PC-3 (cell line): ENCODE measurements at regions not wholly inside any gene's neighbourhood (a gene's known extent, or its start where the extent isn't known, plus 50 kb on each side); places are given as distances from the start of the nearest gene placed in this dataset.

Source experiments
- ATAC-seq: fragments of 200-7000 bp; cut with Tn5 transposase; 2 replicates; pipeline ENCODE4 v1.9.1; 2020; ENCODE audit warnings: mild to moderate bottlenecking, moderate library complexity
- BruUV-seq: library from RNA; stranded (reverse); fragments of 400-500 nt; replicated peaks from 2 replicates; lab custom pipeline; 2021; lab: Mats Ljungman, UMichigan
- CTCF ChIA-PET: fragments of 300-600 bp; sonication (Branson Sonifier 250); formaldehyde crosslinking; loops from one replicate; lab custom pipeline; 2022; ENCODE audit warnings: antibody characterized with exemption; lab: Charles Lee
- POLR2A ChIA-PET: fragments of 300-600 bp; sonication (Branson Sonifier 250); formaldehyde crosslinking; loops from one replicate; lab custom pipeline; 2022; ENCODE audit warnings: antibody characterized with exemption; ENCODE audit not compliant: unreplicated experiment; lab: Charles Lee
- DNase-seq: peaks from one replicate; pipeline ENCODE4 v3.0.0-alpha.2; 2015
- H2AFZ ChIP-seq: fragments of 300-600 bp; sonication (generic); 2 replicates; pipeline ENCODE4 v1.6.0; 2016; ENCODE audit warnings: antibody characterized with exemption, low read length
- H3F3A ChIP-seq: fragments of 300-600 bp; sonication (generic); one replicate; pipeline ENCODE4 v1.6.0; 2017; ENCODE audit warnings: antibody characterized with exemption, low read length, control low read depth, mild to moderate bottlenecking; ENCODE audit not compliant: unreplicated experiment
- H3K27ac ChIP-seq: fragments of 300-600 bp; sonication (generic); 2 replicates; pipeline ENCODE4 v1.5.1; 2016; ENCODE audit warnings: mild to moderate bottlenecking, low read length
- H3K27me3 ChIP-seq: fragments of 300-600 bp; sonication (generic); 2 replicates; pipeline ENCODE4 v1.6.1; 2016; ENCODE audit warnings: low read length, mixed read lengths
- H3K36me3 ChIP-seq: fragments of 300-600 bp; sonication (generic); 2 replicates; pipeline ENCODE4 v1.6.1; 2016; ENCODE audit warnings: low read depth, mixed run types, low read length, mixed read lengths
- H3K4me1 ChIP-seq: fragments of 300-600 bp; sonication (generic); 2 replicates; pipeline ENCODE4 v1.5.1; 2016; ENCODE audit warnings: low read length; ENCODE audit not compliant: insufficient read depth
- H3K4me2 ChIP-seq: fragments of 300-600 bp; sonication (generic); 2 replicates; pipeline ENCODE4 v1.6.0; 2016; ENCODE audit warnings: low read length
- H3K4me3 ChIP-seq: fragments of 300-600 bp; sonication (generic); 2 replicates; pipeline ENCODE4 v1.5.1; 2016; ENCODE audit warnings: mild to moderate bottlenecking, low read length, mixed read lengths
- H3K79me2 ChIP-seq: fragments of 300-600 bp; sonication (generic); 2 replicates; pipeline ENCODE4 v1.6.1; 2017; ENCODE audit warnings: low read length, mixed read lengths
- H3K9ac ChIP-seq: fragments of 300-600 bp; sonication (generic); 2 replicates; pipeline ENCODE4 v1.6.0; 2016; ENCODE audit warnings: mild to moderate bottlenecking, low read length
- H3K9me2 ChIP-seq: fragments of 300-600 bp; sonication (generic); replicated peaks from 2 replicates; pipeline ENCODE4 v1.6.1; 2016; ENCODE audit warnings: mixed run types, low read length, mixed read lengths
- H3K9me3 ChIP-seq: fragments of 300-600 bp; sonication (generic); 2 replicates; pipeline ENCODE4 v1.6.1; 2016; ENCODE audit warnings: low read length, mixed read lengths
- H4K20me1 ChIP-seq: fragments of 300-600 bp; sonication (generic); 2 replicates; pipeline ENCODE4 v1.6.1; 2016; ENCODE audit warnings: low read length, mixed read lengths
- CTCF ChIP-seq: fragments of 300-600 bp; sonication (generic); conservative IDR thresholded peaks from 2 replicates; pipeline ENCODE4 v1.5.1; 2017; ENCODE audit warnings: antibody characterized with exemption, low read depth, mild to moderate bottlenecking, low read length
- EZH2 ChIP-seq: fragments of 300-600 bp; sonication (generic); IDR thresholded peaks from one replicate; pipeline ENCODE4 v1.6.1; 2017; ENCODE audit warnings: antibody characterized with exemption, mild to moderate bottlenecking, low read length; ENCODE audit not compliant: unreplicated experiment
- EZH2phosphoT487 ChIP-seq: fragments of 300-600 bp; sonication (generic); IDR thresholded peaks from 2 replicates; pipeline ENCODE4 v1.6.1; 2018; ENCODE audit warnings: mild to moderate bottlenecking, antibody characterized with exemption, low read length, borderline replicate concordance
- intact Hi-C: fragments of 100-400 bp; cut with micrococcal nuclease; formaldehyde crosslinking; loops from 2 replicates; pipeline ENCODE4 v1.9.0; 2023

GRCh38 chr18:27632706-27633105, 447.6 kb upstream of the CHST9 start:
- H3K36me3 ChIP-seq = no peaks in the 10 kb centered on the region
- H3K27ac ChIP-seq = no peak overlapping the region
- intact Hi-C loops = no loop called here
- H3K9me2 ChIP-seq = no peaks in the 10 kb centered on the region
- no peak for ATAC-seq
- H3K27me3 ChIP-seq = peaks cover 93% of the 10 kb centered on the region
- no peak overlapping the region for H3K4me3 ChIP-seq
- H3K9me3 ChIP-seq = no peaks in the 10 kb centered on the region
- H2AFZ ChIP-seq = no peak overlapping the region
- ChIA-PET CTCF (no interaction called here), POLR2A (no interaction called here)
- no peak overlapping the region for H3K4me2 ChIP-seq
- H3K79me2 ChIP-seq = no peaks in the 10 kb centered on the region
- no peaks in the 10 kb centered on the region for H3K4me1 ChIP-seq
- H4K20me1 ChIP-seq = no peaks in the 10 kb centered on the region
- no peak for TF ChIP-seq CTCF
- no peak for TF ChIP-seq EZH2
- TF ChIP-seq EZH2phosphoT487 = no peak
- no TSS peak for BruUV-seq
- no peaks in the 10 kb centered on the region for H3F3A ChIP-seq
- H3K9ac ChIP-seq = no peak overlapping the region
- DNase-seq = no peak

GRCh38 chr18:27627927-27628326, 442.8 kb upstream of the CHST9 start:
- CTCF ChIA-PET = no interaction called here
- H3K4me3 ChIP-seq = no peak overlapping the region
- no peak overlapping the region for H3K4me2 ChIP-seq
- no peak overlapping the region for H3K9ac ChIP-seq
- no peaks in the 10 kb centered on the region for H3K4me1 ChIP-seq
- no peak for TF ChIP-seq EZH2
- 0 out of 2 replicates have a peak, but pooled peaks have one; percentile 19 for TF ChIP-seq CTCF
- no peaks in the 10 kb centered on the region for H3K79me2 ChIP-seq
- POLR2A ChIA-PET = no interaction called here
- intact Hi-C loops = no loop called here
- H3K27ac ChIP-seq = no peak overlapping the region
- no peaks in the 10 kb centered on the region for H4K20me1 ChIP-seq
- BruUV-seq = no TSS peak
- H3K9me2 ChIP-seq = no peaks in the 10 kb centered on the region
- DNase-seq = peak; percentile 31
- ATAC-seq = no peak; the same call in 1 of the 2 replicates
- H3K36me3 ChIP-seq = no peaks in the 10 kb centered on the region
- H3K9me3 ChIP-seq = no peaks in the 10 kb centered on the region
- no peak overlapping the region for H2AFZ ChIP-seq
- peaks cover 61% of the 10 kb centered on the region for H3K27me3 ChIP-seq
- H3F3A ChIP-seq = no peaks in the 10 kb centered on the region

GRCh38 chr18:27621236-27621890, 436.3 kb upstream of the CHST9 start:
- no TSS peak for BruUV-seq
- CTCF ChIA-PET = no interaction called here
- no peaks in the 10 kb centered on the region for H3K36me3 ChIP-seq

More at GRCh38 chr18:27621236-27621890, 436.3 kb upstream of the CHST9 start:
- no peak overlapping the region for H3K4me2 ChIP-seq
- DNase-seq (no peak), ATAC-seq (no peak)
- no peak overlapping the region for H3K4me3 ChIP-seq
- intact Hi-C loops = no loop called here
- no peak overlapping the region for H3K27ac ChIP-seq
- peaks cover 4% of the 10 kb centered on the region; the same call in 1 of the 2 replicates for H3K27me3 ChIP-seq
- no peaks in the 10 kb centered on the region for H4K20me1 ChIP-seq
- no peaks in the 10 kb centered on the region for H3F3A ChIP-seq
- H3K9me2 ChIP-seq = no peaks in the 10 kb centered on the region
- POLR2A ChIA-PET = no interaction called here
- no peaks in the 10 kb centered on the region for H3K79me2 ChIP-seq
- TF ChIP-seq EZH2 (no peak), EZH2phosphoT487 (no peak), CTCF (no peak)
- no peak overlapping the region for H3K9ac ChIP-seq
- no peaks in the 10 kb centered on the region for H3K9me3 ChIP-seq
- no peak overlapping the region for H2AFZ ChIP-seq
- H3K4me1 ChIP-seq = no peaks in the 10 kb centered on the region
